Adipocyte (in vitro differentiated cells): ENCODE measurements at regions not wholly inside any gene's neighbourhood (a gene's known extent, or its start where the extent isn't known, plus 50 kb on each side); places are given as distances from the start of the nearest gene placed in this dataset.
A peak's percentile ranks its signal among the peaks of the same experiment; 100 is the strongest.
"Not testable (repeated sequence)": the region's sequence is repeated elsewhere in the genome, so short reads cannot be mapped to it uniquely, and the experiment has no call there.

ENCODE experiments used
- DNase-seq: peaks from one replicate; pipeline ENCODE4 v3.0.0-alpha.2; 2015; ENCODE audit warnings: low read depth
- H3K27me3 ChIP-seq: replicated peaks from 2 replicates; pipeline ENCODE4 v1.7.0; 2013; ENCODE audit warnings: mild to moderate bottlenecking, low read length, moderate library complexity; ENCODE audit not compliant: control insufficient read depth, insufficient read depth
- H3K36me3 ChIP-seq: 2 replicates; pipeline ENCODE4 v1.7.0; 2013; ENCODE audit warnings: low read length, mild to moderate bottlenecking, moderate library complexity; ENCODE audit not compliant: control insufficient read depth, insufficient read depth, severe bottlenecking
- H3K4me1 ChIP-seq: 2 replicates; pipeline ENCODE4 v1.7.0; 2013; ENCODE audit warnings: mild to moderate bottlenecking, low read length, moderate library complexity; ENCODE audit not compliant: control insufficient read depth, insufficient read depth
- H3K4me3 ChIP-seq: 2 replicates; pipeline ENCODE4 v1.7.0; 2013; ENCODE audit warnings: mild to moderate bottlenecking, low read length, moderate library complexity
- H3K9ac ChIP-seq: 2 replicates; pipeline ENCODE4 v1.7.0; 2013; ENCODE audit warnings: mild to moderate bottlenecking, low read length, moderate library complexity
- H3K9me3 ChIP-seq: 2 replicates; pipeline ENCODE4 v1.7.0; 2013; ENCODE audit warnings: mild to moderate bottlenecking, low read length, moderate library complexity; ENCODE audit not compliant: control insufficient read depth

DNA sequence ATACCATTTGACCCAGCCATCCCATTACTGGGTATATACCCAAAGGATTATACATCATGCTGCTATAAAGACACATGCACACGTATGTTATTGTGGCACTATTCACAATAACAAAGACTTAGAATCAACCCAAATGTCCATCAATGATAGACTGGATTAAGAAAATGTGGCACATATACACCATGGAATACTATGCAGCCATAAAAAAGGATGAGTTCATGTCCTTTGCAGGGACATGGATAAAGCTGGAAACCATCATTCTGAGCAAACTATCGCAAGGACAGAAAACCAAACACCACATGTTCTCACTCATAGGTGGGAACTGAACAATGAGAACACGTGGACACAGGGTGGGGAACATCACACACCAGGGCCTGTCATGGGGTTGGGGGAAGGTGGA lies 237.6 kb upstream of the KRR1 start:
- H3K9ac ChIP-seq, H3K36me3 ChIP-seq, DNase-seq, H3K9me3 ChIP-seq, H3K4me3 ChIP-seq, H3K27me3 ChIP-seq: not testable (repeated sequence)
- H3K4me1 ChIP-seq, result peaks cover 22% of the 10 kb centered on the region

DNA sequence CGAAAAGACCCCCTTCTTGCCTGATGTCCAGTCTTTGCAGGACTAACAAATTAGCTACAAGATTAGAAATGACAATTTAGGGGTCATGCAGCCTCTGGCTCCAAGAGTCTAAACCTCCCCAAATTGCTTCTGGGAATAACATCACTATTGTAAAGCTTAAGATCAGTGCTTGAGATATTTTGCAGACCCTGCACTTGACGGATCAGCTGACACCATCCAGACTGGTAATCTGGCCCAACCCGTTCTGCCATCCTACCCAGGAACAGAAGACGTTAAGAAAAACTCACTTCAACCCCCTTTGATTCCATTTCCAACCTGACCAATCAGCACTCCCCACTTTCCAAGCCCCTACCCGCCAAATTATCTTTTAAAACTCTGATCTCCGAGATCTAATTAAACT lies 236.7 kb upstream of the KRR1 start:
- Histone ChIP-seq H3K27me3 (no peaks in the 10 kb centered on the region), H3K9me3 (no peaks in the 10 kb centered on the region), H3K36me3 (no peaks in the 10 kb centered on the region), H3K9ac (no peak overlapping the region), H3K4me1 (peaks cover 22% of the 10 kb centered on the region), H3K4me3 (no peak overlapping the region)
- no peak for DNase-seq

GRCh38 chr12:75747572-75748021 lies 236.2 kb upstream of the KRR1 start:
- no peak overlapping the region for H3K9ac ChIP-seq
- DNase-seq, result peak; percentile 63
- no peaks in the 10 kb centered on the region for H3K27me3 ChIP-seq
- no peaks in the 10 kb centered on the region for H3K36me3 ChIP-seq
- H3K9me3 ChIP-seq, result no peaks in the 10 kb centered on the region
- H3K4me3 ChIP-seq, result no peak overlapping the region
- peaks cover 22% of the 10 kb centered on the region for H3K4me1 ChIP-seq

DNA sequence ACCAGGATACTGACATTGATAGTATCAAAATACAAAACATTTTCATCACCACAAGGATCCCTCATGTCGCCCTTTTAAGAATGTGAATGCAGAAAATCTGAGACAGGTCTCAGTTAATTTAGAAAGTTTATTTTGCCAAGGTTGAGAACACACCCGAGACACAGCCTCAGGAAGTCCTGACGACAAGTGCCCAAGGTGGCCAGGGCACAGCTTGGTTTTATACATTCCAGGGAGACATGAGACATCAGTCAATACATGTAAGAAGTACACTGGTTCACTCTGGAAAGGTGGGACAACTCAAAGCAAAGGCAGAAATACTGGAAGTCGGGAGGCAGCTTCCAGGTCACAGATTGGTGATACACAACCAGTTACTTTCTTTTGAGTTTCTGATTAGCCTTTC lies 235.2 kb upstream of the KRR1 start:
- peaks cover 20% of the 10 kb centered on the region for H3K4me1 ChIP-seq
- H3K4me3 ChIP-seq, result no peak overlapping the region
- H3K27me3 ChIP-seq, result no peaks in the 10 kb centered on the region
- H3K9ac ChIP-seq, result no peak overlapping the region
- no peaks in the 10 kb centered on the region for H3K9me3 ChIP-seq
- no peaks in the 10 kb centered on the region for H3K36me3 ChIP-seq
- no peak for DNase-seq

- no peak overlapping the region for H3K4me3 ChIP-seq
- no peak overlapping the region for H3K9ac ChIP-seq
- H3K27me3 ChIP-seq, result no peaks in the 10 kb centered on the region
- DNase-seq, result no peak
- no peaks in the 10 kb centered on the region for H3K36me3 ChIP-seq
- peaks cover 7% of the 10 kb centered on the region for H3K4me1 ChIP-seq
- no peaks in the 10 kb centered on the region for H3K9me3 ChIP-seq
Measured at GRCh38 chr12:75744607-75745256, 233.3 kb upstream of the KRR1 start.

GRCh38 chr12:75742961-75743360 lies 231.6 kb upstream of the KRR1 start:
- H3K4me1 ChIP-seq, result peaks cover 4% of the 10 kb centered on the region
- DNase-seq, result peak; percentile 18
- no peak overlapping the region for H3K9ac ChIP-seq
- H3K9me3 ChIP-seq, result no peaks in the 10 kb centered on the region
- no peak overlapping the region for H3K4me3 ChIP-seq
- no peaks in the 10 kb centered on the region for H3K27me3 ChIP-seq
- H3K36me3 ChIP-seq, result no peaks in the 10 kb centered on the region

DNA sequence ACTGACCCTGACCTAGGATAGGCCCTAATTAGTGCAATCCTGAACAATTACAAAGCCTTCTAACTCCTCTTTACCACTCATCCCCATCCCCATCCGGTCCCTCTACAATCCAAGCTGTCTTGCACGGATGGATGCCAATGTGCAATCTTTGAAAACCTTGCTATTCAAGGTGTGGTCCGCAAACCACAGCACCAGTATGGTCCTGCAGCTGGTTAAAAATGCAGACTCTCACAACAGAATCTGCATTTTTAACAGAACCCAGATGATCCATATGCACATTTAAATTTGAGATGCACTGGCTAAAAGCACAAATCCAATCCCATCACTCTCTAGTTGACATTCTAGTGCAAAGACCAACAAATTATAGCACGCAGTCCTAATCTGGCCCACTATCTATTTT lies 230.6 kb upstream of the KRR1 start:
- Histone ChIP-seq H3K4me3 (no peak overlapping the region), H3K9me3 (no peaks in the 10 kb centered on the region), H3K27me3 (no peaks in the 10 kb centered on the region), H3K36me3 (no peaks in the 10 kb centered on the region), H3K4me1 (no peaks in the 10 kb centered on the region), H3K9ac (no peak overlapping the region)
- no peak for DNase-seq

DNA sequence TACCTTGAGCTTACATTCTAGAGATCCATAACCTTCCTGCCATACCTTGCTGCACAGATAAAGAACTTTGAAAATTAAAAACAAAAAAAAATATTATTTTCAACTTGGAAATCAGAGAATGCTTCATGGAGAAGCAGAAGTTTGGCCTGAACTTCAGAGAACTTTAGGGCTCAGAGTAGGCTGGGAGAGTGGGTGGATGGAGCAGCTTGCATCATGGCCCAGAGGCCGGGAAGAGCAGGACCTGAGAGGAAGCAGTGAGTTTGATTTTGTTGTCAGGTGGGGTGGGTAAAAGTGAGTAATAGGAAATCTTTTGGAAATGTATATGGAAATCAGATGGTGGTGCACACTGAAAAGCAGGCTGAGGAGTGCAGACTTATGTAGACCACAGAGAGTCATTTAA lies 228.5 kb upstream of the KRR1 start:
- Histone ChIP-seq H3K36me3 (no peaks in the 10 kb centered on the region), H3K4me3 (no peak overlapping the region), H3K9ac (no peak overlapping the region), H3K9me3 (no peaks in the 10 kb centered on the region), H3K4me1 (no peaks in the 10 kb centered on the region), H3K27me3 (no peaks in the 10 kb centered on the region)
- DNase-seq, result no peak

DNA sequence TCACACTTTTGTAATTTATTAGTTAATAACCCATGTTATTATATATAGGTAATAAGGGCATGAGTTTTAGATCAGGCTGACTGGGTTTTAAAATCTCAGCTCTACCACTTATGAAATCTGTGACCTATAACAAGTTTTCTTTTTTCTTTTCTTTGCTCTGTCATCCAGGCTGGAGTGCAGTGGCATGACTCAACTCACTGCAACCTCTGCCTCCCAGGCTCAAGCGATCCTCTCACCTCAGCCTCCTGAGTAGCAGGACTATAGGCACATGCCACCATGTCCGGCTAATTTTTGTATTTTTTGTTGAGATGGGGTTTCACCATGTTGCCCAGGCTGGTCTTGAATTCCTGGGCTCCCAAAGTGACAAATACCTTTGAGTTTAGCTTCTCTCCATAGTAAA lies 227.7 kb upstream of the KRR1 start:
- H3K4me3 ChIP-seq, H3K9me3 ChIP-seq, H3K36me3 ChIP-seq, H3K9ac ChIP-seq, H3K27me3 ChIP-seq, DNase-seq, H3K4me1 ChIP-seq: not testable (repeated sequence)

- Histone ChIP-seq H3K27me3 (no peaks in the 10 kb centered on the region), H3K4me1 (no peaks in the 10 kb centered on the region), H3K9me3 (no peaks in the 10 kb centered on the region), H3K36me3 (no peaks in the 10 kb centered on the region), H3K9ac (no peak overlapping the region), H3K4me3 (no peak overlapping the region)
- no peak for DNase-seq
Measured at GRCh38 chr12:75738486-75738885, 227.1 kb upstream of the KRR1 start.

DNA sequence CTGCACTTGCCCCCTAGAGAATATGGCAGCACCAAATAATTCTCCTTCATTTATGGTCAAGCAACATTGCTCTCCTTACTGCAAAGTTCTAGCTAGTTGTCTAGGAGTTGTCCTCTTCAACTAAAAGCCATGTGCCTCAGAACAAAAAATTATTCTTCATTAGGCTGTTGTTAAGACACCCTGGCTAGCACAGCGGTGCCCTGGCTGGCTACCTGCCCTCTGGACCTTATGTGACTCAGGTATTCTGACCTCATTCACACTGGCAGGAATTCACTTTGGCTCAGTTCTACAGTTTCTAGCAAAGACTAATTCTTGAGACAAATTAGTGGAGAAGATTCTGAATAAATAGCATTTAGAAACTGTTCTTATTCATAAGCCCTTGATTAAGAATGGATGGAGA lies 224.4 kb upstream of the KRR1 start:
- Histone ChIP-seq H3K9me3 (no peaks in the 10 kb centered on the region), H3K9ac (no peak overlapping the region), H3K4me1 (no peaks in the 10 kb centered on the region), H3K36me3 (no peaks in the 10 kb centered on the region), H3K27me3 (no peaks in the 10 kb centered on the region), H3K4me3 (no peak overlapping the region)
- no peak for DNase-seq

GRCh38 chr12:75728826-75729225 lies 217.4 kb upstream of the KRR1 start:
- no peaks in the 10 kb centered on the region for H3K9me3 ChIP-seq
- H3K4me3 ChIP-seq, result no peak overlapping the region
- DNase-seq, result no peak
- H3K27me3 ChIP-seq, result no peaks in the 10 kb centered on the region
- H3K36me3 ChIP-seq, result no peaks in the 10 kb centered on the region
- no peak overlapping the region for H3K9ac ChIP-seq
- peaks cover 17% of the 10 kb centered on the region for H3K4me1 ChIP-seq
